Activated CD4-positive, alpha-beta memory T cell treated with anti-CD3 and anti-CD28 coated beads for 36 hours (primary cell): ENCODE measurements at regions not wholly inside any gene's neighbourhood (a gene's known extent, or its start where the extent isn't known, plus 50 kb on each side); places are given as distances from the start of the nearest gene placed in this dataset.

Source experiments
- CTCF ChIA-PET: fragments of 350-600 bp; sonication (Branson Sonifier 250); formaldehyde crosslinking; loops from one replicate; lab custom pipeline; 2021; ENCODE audit warnings: antibody characterized with exemption, inconsistent platforms; lab: Charles Lee
- POLR2A ChIA-PET: fragments of 350-600 bp; sonication (Branson Sonifier 250); formaldehyde crosslinking; loops from one replicate; lab custom pipeline; 2021; ENCODE audit warnings: antibody characterized with exemption; lab: Charles Lee
- DNase-seq: peaks from one replicate; pipeline ENCODE4 v3.0.0-alpha.2; 2020
- H3K27ac Mint-ChIP-seq: one replicate; pipeline ENCODE4 v1.8.0; 2021; ENCODE audit warnings: mixed read lengths
- H3K27me3 Mint-ChIP-seq: one replicate; pipeline ENCODE4 v1.8.0; 2021; ENCODE audit warnings: mixed read lengths
- H3K36me3 Mint-ChIP-seq: one replicate; pipeline ENCODE4 v1.8.0; 2021; ENCODE audit warnings: mixed read lengths
- H3K4me1 Mint-ChIP-seq: one replicate; pipeline ENCODE4 v1.8.0; 2021; ENCODE audit warnings: low read depth, mixed read lengths
- H3K4me3 Mint-ChIP-seq: one replicate; pipeline ENCODE4 v1.8.0; 2021; ENCODE audit warnings: mild to moderate bottlenecking, mixed read lengths
- H3K9me3 Mint-ChIP-seq: one replicate; pipeline ENCODE4 v1.8.0; 2021; ENCODE audit warnings: mixed read lengths
- intact Hi-C: fragments of 100-400 bp; cut with micrococcal nuclease; formaldehyde crosslinking; loops from one replicate; pipeline ENCODE4 v1.15.1; 2023

DNA sequence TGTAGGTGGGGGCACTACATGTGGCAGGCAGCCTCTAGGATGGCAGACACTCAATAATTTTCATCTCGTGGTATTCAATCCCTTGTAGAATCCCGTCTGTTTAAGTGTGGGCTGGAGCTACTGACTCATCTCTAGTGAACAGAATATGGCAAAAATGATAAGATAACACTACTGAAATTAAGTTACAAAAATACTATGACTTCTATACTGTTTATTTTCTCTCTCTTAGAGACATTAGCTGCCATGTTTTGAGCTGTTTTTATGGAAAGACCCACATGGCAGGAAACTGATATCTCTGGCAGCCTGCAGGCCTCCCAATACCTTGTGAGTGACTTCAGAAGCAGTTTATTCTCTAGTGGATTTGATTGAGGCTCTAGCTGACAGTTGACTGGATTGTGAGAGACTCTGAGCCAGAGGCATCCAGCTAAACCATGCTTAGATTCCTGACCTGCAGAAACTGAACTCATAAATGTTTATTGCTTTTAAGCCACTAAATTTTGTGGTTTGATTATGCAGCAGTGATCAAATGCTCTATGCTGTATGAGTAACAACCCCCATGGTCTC is 298.8 kb upstream of the CTSO start:
- H3K9me3 Mint-ChIP-seq, result no peaks in the 10 kb centered on the region
- H3K4me3 Mint-ChIP-seq, result no peak overlapping the region
- no peak overlapping the region for H3K27ac Mint-ChIP-seq
- H3K4me1 Mint-ChIP-seq, result no peaks in the 10 kb centered on the region
- ChIA-PET POLR2A (no interaction called here), CTCF (no interaction called here)
- no peaks in the 10 kb centered on the region for H3K36me3 Mint-ChIP-seq
- intact Hi-C loops, result no loop called here
- no peaks in the 10 kb centered on the region for H3K27me3 Mint-ChIP-seq
- DNase-seq, result no peak

DNA sequence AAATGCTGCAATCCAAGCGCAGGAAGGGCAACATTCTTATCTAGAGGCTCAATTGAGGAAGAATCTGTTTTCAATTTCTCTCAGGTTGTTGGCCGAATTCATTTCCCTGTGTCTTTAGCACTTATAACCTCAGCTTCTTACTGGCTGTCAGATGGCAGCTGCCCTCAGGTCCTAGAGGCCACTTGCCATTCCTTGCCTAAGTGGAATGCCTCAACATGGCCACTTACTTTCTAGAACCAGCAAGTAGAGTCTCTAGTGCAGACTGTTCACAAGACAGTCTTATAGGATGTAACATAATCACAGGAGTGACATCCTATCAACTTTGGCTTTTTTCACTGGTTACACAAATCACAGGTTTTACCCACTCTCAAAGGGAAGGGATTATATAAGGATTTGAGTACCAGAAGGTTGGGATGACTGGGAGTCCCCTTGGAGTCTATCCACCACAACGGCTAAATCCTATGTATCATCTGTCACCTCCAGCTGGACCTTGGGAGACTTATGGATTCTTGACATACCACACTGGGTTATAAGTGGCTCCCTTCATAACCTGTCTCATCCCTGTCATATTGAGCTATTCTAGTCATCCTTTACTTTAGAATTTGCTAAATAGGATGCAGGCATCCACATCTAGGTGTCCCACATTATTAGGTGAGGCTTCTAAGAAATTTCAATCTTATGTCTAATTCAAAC is 297.9 kb upstream of the CTSO start:
- Mint-ChIP-seq H3K9me3 (no peaks in the 10 kb centered on the region), H3K4me1 (no peaks in the 10 kb centered on the region), H3K27me3 (no peaks in the 10 kb centered on the region), H3K36me3 (no peaks in the 10 kb centered on the region), H3K4me3 (no peak overlapping the region), H3K27ac (no peak overlapping the region)
- CTCF ChIA-PET, result no interaction called here
- intact Hi-C loops, result no loop called here
- no peak for DNase-seq
- POLR2A ChIA-PET, result no interaction called here

DNA sequence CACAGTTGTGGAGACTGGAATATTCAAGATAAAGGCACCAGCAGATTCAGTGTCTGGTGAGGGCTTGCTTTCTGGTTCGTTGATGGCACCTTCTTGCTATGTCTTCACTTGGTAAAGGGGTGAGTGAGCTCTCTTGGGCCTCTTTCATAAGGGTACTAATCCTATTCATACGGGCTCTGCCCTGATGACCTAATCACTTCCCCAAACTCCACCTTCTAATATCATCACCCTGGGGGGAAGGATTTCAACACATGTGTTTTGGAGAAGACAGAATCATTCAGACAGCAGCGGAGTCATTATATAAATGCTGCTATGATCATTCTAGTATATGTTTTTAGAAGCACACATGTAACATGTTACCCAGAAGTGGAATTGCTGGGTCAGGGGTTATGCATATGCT is 295.3 kb upstream of the CTSO start:
- Mint-ChIP-seq H3K27me3 (no peaks in the 10 kb centered on the region), H3K4me3 (no peak overlapping the region), H3K27ac (no peak overlapping the region), H3K36me3 (no peaks in the 10 kb centered on the region), H3K9me3 (no peaks in the 10 kb centered on the region), H3K4me1 (no peaks in the 10 kb centered on the region)
- CTCF ChIA-PET, result no interaction called here
- DNase-seq, result no peak
- intact Hi-C loops, result no loop called here
- POLR2A ChIA-PET, result no interaction called here

DNA sequence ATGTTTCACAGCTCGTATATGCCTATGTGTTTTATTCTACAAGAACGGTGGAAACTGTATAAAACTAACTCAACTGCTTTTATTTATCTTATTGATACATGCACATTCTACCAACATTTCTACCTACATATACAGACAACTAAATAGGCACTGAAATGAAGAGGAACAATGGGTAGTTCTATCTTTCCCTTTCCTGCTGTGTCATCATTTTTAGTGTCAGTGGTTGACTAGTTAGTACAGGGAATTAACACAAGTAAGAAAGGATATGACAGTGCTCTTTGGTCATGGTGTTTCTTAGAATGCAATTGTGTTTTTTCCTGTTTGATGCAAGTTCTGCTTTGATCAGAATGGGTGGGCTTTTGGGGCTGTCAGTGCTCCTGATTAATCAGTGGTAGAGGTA is 293.8 kb upstream of the CTSO start:
- intact Hi-C loops, result no loop called here
- Mint-ChIP-seq H3K9me3 (no peaks in the 10 kb centered on the region), H3K36me3 (no peaks in the 10 kb centered on the region), H3K27ac (no peak overlapping the region), H3K27me3 (no peaks in the 10 kb centered on the region), H3K4me1 (no peaks in the 10 kb centered on the region), H3K4me3 (no peak overlapping the region)
- POLR2A ChIA-PET, result no interaction called here
- CTCF ChIA-PET, result interaction anchor here (1.1 kb wide), 1 partner anchor 17 kb away, joined by 3 read pairs; no protein-coding TSS in a partner anchor
- no peak for DNase-seq

DNA sequence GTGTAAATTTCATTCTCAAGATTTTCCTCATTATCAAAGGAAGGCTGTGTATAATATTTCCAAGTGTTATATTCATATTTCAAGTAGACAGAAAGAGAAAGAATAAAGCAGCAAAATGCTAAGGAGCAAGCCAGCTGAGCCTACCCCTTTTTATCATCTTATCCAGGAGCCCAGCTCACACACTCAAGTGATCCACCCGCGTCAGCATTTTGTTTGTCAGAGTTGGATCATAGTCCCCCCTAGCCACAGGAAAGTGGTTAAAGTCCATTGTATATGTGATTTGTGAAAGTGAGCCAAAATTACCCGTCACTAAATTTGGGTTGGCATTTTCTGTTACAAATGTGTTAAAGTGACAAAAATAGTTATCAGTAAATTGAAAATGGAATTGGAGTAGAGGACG is 289.3 kb upstream of the CTSO start:
- intact Hi-C loops, result no loop called here
- POLR2A ChIA-PET, result no interaction called here
- H3K36me3 Mint-ChIP-seq, result no peaks in the 10 kb centered on the region
- CTCF ChIA-PET, result no interaction called here
- DNase-seq, result no peak
- H3K9me3 Mint-ChIP-seq, result no peaks in the 10 kb centered on the region
- H3K4me1 Mint-ChIP-seq, result no peaks in the 10 kb centered on the region
- H3K27me3 Mint-ChIP-seq, result no peaks in the 10 kb centered on the region
- H3K4me3 Mint-ChIP-seq, result no peak overlapping the region
- no peak overlapping the region for H3K27ac Mint-ChIP-seq

DNA sequence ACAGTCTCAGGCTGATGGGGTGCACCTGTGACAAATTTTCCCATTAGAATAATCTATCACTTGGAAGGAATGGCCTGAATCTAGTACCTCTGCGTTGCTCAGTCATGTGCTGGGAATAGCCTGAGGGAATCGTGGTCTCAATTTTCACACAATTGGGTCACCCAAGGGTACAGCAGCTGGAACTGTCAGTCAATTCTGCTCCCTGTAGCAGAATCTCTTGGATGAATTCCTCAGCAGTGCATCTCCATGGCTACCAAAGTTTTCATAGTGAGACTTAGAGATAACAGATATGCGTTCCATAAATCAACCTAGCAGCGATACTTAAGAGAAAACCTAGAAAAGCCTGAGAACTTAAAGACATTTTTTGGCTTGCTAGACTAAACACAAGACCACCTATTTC is 288.7 kb upstream of the CTSO start:
- Mint-ChIP-seq H3K36me3 (no peaks in the 10 kb centered on the region), H3K27ac (no peak overlapping the region), H3K27me3 (no peaks in the 10 kb centered on the region), H3K9me3 (no peaks in the 10 kb centered on the region), H3K4me1 (no peaks in the 10 kb centered on the region), H3K4me3 (no peak overlapping the region)
- DNase-seq, result no peak
- CTCF ChIA-PET, result interaction anchor here (0.6 kb wide), 1 partner anchor 1602 kb away, joined by 3 read pairs; no protein-coding TSS in a partner anchor
- intact Hi-C loops, result no loop called here
- POLR2A ChIA-PET, result no interaction called here

DNA sequence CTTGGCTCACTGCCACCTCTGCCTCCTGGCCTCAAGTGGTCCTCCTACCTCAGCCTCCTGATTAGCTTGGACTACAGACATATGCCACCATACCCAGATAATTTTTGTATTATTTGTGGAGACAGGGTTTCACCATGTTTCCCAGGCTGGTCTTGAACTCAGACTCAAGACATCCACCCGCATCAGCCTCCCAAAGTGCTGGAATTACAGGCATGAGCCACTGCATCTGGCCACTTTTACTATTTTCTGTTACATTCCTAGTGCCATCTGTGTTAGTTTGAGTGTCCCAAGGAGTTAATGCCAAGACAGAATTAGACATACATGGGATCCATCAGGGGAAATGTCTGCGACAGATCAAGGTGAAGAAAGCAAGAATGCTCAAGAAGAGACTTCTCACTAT is 288.2 kb upstream of the CTSO start:
- intact Hi-C loops, result no loop called here

DNA sequence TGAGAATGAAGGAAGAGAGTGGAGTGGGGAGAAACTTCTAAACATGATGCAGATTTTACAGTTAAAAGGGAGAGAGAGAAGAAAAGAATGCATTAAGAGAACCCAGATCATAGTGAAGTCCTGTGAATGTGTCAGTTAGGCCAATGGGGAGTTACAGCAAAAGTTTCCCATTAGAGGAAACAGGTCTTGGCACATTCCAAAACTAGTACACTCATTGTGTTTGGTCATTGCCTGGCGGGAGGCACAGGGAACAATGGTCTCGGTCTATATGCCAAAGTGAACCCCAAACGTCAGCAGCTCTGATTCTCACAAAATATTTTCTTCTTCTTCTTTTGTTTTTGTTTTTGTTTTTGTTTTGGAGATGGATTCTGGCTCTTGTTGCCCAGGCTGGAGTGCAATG is 284.5 kb upstream of the CTSO start:
- no peaks in the 10 kb centered on the region for H3K36me3 Mint-ChIP-seq
- no peaks in the 10 kb centered on the region for H3K4me1 Mint-ChIP-seq
- no peak overlapping the region for H3K4me3 Mint-ChIP-seq
- no peak overlapping the region for H3K27ac Mint-ChIP-seq
- H3K9me3 Mint-ChIP-seq, result no peaks in the 10 kb centered on the region
- ChIA-PET CTCF (no interaction called here), POLR2A (no interaction called here)
- no peaks in the 10 kb centered on the region for H3K27me3 Mint-ChIP-seq
- DNase-seq, result no peak
- intact Hi-C loops, result no loop called here

More for the DNA sequence above, 288.2 kb upstream of the CTSO start:
- CTCF ChIA-PET, result interaction anchor here (0.6 kb wide), 1 partner anchor 1602 kb away, joined by 3 read pairs; no protein-coding TSS in a partner anchor
- H3K4me3 Mint-ChIP-seq, result no peak overlapping the region
- POLR2A ChIA-PET, result no interaction called here
- no peak overlapping the region for H3K27ac Mint-ChIP-seq
- no peaks in the 10 kb centered on the region for H3K4me1 Mint-ChIP-seq
- no peak for DNase-seq
- H3K27me3 Mint-ChIP-seq, result no peaks in the 10 kb centered on the region
- no peaks in the 10 kb centered on the region for H3K36me3 Mint-ChIP-seq
- no peaks in the 10 kb centered on the region for H3K9me3 Mint-ChIP-seq

DNA sequence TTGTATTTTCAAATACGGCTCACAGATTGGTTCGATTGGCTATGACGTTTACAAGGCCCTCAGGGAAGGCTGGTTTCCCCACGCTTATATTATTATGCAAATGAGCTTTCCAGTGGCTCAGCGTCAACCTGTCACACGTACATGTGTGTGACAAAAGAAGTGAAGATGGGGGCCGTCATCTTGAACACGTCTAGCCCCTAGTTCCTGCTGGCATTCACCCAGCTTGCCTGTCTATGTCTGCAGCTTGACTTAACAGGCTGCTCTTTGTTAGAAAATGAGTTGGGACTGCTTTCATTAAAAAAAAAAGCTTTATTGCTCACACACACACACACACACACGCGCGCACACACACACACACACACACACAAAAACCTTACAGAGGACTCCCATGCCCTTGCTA is 283.6 kb upstream of the CTSO start:
- no peak overlapping the region for H3K4me3 Mint-ChIP-seq
- H3K36me3 Mint-ChIP-seq, result no peaks in the 10 kb centered on the region
- no peaks in the 10 kb centered on the region for H3K9me3 Mint-ChIP-seq
- H3K27ac Mint-ChIP-seq, result no peak overlapping the region
- no peak for DNase-seq
- POLR2A ChIA-PET, result no interaction called here
- no peaks in the 10 kb centered on the region for H3K4me1 Mint-ChIP-seq
- intact Hi-C loops, result no loop called here
- H3K27me3 Mint-ChIP-seq, result no peaks in the 10 kb centered on the region
- CTCF ChIA-PET, result no interaction called here

DNA sequence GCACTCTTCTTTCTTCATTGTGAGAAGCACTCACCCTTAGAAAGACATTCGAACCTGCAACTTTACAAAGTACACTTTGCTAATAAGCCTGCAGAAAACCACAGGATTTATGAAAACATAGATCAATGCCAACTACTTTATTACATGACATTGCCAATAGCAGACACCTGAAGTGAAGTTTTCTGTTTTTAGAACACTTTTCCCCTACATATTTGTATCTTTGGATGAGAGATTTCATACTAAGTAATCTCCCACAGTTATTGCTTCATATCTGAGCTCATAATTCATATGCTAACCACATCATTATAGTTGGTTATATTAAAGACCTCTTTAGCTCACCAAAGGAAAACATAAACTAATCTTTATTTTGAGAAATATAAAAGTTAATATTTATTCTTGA is 276.5 kb upstream of the CTSO start:
- H3K36me3 Mint-ChIP-seq, result no peaks in the 10 kb centered on the region
- intact Hi-C loops, result no loop called here
- H3K27me3 Mint-ChIP-seq, result no peaks in the 10 kb centered on the region
- no peak overlapping the region for H3K27ac Mint-ChIP-seq
- no peaks in the 10 kb centered on the region for H3K9me3 Mint-ChIP-seq
- no peaks in the 10 kb centered on the region for H3K4me1 Mint-ChIP-seq
- ChIA-PET CTCF (interaction anchor here (0.6 kb wide), 1 partner anchor 17 kb away, joined by 3 read pairs; no protein-coding TSS in a partner anchor), POLR2A (no interaction called here)
- no peak overlapping the region for H3K4me3 Mint-ChIP-seq
- no peak for DNase-seq

DNA sequence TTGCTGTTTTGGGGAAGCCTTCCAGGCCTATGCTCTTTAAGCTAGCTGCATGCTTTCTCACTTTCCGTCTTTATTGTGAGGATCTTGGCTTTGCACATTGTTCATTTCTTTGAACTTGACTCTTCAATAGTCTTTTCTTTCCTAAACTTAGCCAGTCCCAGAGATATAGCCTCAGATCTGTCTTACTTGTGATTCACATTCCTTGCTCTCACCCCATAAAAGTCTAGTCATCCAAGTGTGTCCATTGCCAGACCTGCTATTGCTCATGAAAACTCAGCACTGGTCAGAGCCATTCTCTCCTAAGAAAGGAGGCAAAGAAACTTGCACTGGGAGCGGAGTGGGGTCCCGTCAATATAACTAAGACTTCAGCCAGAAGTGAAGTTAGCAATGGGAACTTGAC is 275.0 kb upstream of the CTSO start:
- CTCF ChIA-PET, result no interaction called here
- Mint-ChIP-seq H3K36me3 (no peaks in the 10 kb centered on the region), H3K9me3 (no peaks in the 10 kb centered on the region), H3K27ac (no peak overlapping the region), H3K4me3 (no peak overlapping the region), H3K27me3 (no peaks in the 10 kb centered on the region), H3K4me1 (no peaks in the 10 kb centered on the region)
- POLR2A ChIA-PET, result no interaction called here
- intact Hi-C loops, result no loop called here
- DNase-seq, result no peak

DNA sequence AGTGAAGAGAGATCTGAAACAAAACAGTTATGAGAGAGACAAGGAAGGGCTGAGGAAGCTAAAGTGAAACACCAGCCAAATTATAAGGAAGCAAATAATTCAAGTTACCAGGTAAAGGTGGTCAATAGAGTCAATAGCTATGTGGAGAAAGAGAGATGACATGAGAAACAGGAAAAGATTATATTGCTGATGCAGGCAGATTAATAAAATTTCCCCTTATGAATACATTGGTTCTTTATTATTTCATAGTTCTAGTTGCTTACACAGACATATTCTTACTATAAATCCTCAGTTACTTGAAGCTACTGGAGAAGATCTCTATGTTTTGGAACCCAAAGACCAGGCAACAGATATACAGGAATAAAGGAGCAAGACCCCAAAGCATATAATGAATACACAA is 273.7 kb upstream of the CTSO start:
- H3K4me1 Mint-ChIP-seq, result no peaks in the 10 kb centered on the region
- DNase-seq, result no peak
- H3K27me3 Mint-ChIP-seq, result no peaks in the 10 kb centered on the region
- no peaks in the 10 kb centered on the region for H3K36me3 Mint-ChIP-seq
- ChIA-PET CTCF (no interaction called here), POLR2A (no interaction called here)
- H3K9me3 Mint-ChIP-seq, result no peaks in the 10 kb centered on the region
- H3K4me3 Mint-ChIP-seq, result no peak overlapping the region
- intact Hi-C loops, result no loop called here
- no peak overlapping the region for H3K27ac Mint-ChIP-seq

DNA sequence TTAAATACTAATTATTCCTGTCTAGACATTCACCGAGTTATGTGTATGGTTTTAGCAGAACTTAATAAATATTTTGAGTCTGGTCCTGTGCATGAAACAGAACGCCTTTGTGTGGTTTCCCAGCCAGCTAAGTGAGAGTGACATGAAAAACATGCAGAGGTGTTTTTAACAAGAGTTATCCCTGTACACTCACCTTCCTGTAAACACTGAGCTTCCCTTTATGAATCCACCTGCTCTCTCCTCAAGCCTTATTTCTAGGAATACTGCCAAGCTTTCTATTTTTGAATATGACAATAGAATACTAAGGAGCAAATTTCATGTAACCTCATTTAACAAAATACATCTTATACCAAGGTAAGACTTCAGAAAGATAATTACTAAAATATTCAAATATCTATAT is 270.3 kb upstream of the CTSO start:
- ChIA-PET POLR2A (no interaction called here), CTCF (no interaction called here)
- Mint-ChIP-seq H3K27ac (no peak overlapping the region), H3K27me3 (no peaks in the 10 kb centered on the region), H3K9me3 (peaks cover 4% of the 10 kb centered on the region), H3K4me3 (no peak overlapping the region), H3K36me3 (no peaks in the 10 kb centered on the region), H3K4me1 (no peaks in the 10 kb centered on the region)
- intact Hi-C loops, result no loop called here
- no peak for DNase-seq
